Fibroblast of gingiva (primary cell): ENCODE measurements at regions not wholly inside any gene's neighbourhood (a gene's known extent, or its start where the extent isn't known, plus 50 kb on each side); places are given as distances from the start of the nearest gene placed in this dataset.

Experiments used
- DNase-seq: peaks from one replicate; pipeline ENCODE4 v3.0.0-alpha.2; 2011; ENCODE audit warnings: low read depth

DNA sequence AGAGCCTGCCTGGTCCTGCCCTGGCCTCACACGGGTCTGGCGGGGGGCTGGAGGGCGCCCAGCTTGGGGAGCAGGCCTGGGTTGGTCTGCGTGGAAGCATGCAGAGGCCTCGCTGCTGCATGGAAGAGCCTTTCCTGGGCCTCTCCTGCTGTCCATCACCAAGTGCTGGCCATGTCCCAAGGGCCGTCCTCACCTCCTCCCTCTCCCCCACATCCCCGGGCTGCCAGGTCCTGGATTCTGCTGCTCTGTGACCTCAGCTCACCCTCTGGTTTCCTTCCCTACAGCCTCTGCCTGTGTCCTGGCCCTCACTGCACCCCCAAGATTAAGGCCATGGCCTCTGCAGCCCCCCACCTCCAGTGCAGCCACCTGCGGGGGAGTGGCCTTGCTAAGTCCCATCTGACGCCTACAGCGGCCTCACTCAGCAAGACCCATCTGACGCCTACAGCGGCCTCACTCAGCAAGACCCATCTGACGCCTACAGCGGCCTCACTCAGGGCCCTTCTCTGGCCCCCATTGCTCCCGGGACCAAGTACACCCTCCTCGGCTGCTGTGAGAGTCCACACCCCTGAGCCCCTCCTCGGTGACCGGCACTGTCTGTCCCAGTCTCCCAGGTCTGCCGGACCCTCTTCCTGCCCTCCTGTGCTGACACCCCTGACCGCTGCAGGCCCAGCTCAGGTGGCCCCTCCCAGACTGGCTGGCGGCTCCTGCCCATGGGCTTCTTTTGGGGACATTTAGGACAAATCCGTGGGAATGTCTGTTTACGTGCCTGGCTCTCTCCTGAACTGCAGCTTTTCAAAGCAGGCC is 119.5 kb upstream of the B3GAT1 start:
- no peak for DNase-seq

DNA sequence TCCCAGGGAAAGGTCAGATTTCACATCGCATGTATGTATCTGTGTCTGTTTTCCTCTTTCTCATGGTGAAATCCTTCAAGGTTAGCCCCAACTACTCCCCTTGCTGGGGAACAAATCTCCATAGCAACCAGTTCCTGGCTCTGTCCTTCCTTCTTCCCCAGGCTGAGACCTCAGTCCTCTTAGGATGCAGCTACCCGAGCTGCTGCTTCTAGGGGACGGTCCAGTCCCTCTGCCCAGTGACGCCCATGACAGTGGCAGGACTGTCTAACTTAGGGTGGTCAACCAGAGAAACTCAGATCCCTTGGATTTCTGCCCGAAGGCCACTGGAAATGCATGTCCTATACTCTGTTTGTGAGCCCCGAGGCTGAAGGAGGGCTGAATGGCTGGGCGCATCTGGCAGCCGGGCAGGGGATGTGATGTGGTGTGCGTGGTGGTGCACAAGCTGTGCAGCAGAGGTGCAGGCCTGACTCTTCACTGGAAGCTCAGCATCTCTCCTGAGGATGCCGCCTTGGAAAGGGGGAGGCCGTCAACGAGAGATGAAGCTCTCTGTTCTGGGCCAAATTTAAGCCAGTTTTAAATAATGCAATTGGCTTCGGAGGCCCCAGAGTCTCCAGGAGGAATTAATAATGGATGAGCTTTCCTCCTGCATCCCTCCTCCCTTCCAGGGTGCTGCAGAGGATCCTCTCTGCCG is 118.7 kb upstream of the B3GAT1 start:
- no peak for DNase-seq

DNA sequence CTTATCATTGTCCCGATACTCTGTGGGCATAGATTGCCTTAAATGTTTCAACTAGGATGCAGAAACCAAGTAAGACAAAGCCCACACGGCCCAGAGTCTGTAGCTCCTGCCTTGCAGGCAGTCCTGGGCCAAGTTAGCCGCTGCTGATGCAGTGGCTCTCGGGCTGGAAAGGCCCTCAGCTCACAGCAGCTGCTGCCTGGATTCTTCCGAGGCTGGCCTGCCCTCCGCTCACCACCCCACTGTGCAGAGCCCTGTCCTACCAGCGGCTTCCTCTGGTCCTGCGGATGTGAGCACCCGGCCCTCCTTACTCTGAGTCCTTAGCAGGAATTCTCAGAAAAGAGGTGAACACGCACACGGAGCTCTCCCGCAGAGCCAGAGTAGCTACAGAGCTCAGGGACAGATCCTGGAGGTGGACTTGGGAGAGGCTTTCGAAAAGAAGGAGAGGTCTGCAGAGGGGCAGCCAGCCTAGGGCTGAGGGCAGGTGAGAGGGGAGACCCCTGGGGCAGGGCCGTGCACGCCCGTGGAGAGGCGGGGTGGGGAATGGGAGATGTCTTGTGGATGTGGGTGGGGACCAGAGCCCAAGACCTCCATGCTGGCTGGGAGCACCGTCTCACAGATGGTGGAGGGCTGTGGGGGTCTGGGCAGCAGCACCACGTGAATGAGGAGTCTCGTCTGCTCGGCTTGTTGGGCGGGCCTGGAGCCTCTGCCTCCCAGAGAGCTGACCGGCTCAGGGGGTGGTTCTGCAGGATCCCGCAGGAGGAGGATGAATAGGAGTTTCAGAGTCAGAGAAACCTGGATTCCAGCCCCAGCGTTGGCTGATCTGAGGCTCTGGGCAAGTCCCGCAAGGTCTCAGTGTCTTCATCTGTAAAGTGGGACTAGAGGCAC is 117.4 kb upstream of the B3GAT1 start:
- DNase-seq, result no peak

DNA sequence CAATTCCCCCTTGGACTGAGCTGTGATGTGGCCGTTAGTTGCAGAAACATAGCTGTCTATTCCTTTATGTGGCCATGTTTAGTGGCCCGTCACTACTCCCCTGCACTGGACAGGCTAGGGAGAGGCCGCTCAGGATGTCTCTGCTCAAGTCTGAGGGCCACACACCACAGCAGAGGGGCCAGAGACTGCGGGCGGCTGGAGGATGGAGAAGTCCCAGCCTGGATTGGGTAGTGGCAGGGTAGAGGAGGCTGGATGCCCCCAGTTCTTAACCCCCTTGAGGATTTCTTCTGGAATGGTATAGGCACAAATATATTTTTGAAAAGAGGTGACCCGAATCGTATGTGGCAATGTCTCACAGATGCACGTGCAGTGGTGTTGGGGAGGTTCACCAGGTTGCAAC is 116.4 kb upstream of the B3GAT1 start:
- no peak for DNase-seq

DNA sequence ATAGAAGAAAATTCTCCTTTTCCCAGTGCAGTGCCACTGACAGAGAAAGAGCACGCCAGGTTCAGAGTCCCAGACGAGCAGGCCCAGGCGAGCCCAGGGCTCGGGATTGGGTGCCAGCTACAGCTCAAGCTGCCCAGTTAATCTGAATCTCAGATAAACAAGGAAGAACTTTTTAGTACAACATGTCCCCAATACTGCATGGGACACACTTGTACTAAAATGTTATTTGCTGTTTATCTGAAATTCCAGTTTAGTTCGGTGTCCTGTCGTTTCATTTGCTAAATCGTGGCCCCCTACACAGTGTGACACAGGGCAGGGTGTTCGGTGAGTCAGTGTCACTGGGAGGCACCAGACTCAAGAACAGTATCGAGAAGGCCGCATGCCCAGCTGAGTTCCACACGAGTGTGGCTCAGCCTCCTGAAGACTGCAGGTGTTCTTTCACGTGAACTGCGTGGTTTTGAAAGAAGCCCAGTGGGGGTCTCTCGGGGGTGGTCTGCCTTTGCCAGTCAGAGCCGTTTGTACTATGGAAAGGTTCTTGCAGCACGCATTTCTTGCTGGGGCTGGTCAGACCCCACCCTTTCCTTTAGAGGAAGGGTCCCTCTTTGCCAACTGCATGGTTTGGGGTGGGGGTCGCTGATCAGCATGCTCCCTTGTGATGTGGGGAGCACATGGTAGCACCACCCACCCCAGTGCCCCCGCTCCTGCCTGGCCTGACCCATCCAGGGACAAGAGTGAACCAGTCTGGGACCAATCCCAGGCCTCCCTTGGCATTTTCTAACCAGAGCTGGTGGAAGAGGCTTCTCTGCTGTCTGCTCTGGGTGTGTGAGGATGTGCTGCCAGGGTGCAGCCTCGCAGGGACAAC is 115.6 kb upstream of the B3GAT1 start:
- no peak for DNase-seq

DNA sequence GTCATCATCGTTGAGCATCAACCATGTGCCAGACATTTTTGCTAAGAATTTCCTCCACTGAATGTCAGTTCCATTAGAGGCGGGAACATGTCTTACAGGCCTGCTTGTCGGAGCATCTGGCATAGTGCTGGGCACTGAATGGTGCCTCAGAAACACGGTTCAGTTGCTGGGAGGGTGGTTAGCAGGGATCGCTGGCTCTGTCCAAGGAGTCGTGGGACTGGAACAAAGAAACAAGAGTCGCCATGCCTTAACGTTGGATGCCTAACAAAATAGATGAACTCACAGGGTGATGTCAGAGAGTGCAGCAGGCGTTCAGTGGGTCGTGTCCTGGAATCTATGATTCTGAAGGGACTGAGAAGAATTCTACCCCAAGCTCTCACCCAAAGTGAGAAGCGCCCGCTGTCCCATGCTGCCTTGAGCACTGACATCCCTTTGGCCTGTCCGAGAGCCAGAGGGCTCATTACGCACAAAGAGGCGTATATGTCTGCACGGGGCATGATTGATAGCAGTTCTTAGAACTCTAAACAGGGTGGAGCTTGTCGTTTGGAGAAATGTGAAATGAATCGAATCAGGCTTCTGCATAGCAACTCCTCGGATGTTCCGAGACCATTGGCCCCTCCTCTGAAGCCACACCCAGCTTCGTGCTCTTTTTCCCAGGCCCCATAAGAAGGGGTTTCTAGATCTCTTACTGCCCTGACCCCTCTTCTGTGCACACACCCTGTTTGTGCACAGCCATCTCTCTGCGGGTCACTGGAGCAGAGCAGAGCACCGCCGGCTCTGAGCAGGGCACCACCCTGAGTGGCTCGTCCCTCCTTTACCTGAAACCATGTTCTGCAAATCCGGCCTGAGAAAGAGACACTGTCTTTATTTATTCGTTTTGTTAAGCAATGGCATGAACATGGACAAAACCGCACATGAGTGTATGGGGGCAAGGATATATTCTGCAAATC is 113.1 kb upstream of the B3GAT1 start:
- DNase-seq, result no peak

DNA sequence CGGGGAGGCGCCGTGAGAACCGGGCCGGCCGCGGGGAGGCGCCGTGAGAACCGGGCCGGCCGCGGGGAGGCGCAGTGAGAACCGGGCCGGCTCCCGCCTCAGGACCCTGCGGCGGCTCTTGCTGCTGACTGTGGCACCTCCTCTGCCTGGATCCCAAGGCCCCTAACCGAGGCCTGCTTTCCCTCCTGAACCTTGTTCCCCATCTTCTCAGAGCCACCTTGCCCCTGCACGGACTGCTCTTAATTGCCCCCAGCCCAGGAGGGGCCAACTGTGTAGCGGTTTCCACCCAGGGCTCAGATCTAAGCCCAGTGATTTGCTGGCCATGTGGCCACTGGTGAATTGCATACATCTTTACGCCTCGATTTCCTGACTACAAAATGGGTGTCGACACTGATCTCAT is 112.2 kb upstream of the B3GAT1 start:
- DNase-seq, result no peak

DNA sequence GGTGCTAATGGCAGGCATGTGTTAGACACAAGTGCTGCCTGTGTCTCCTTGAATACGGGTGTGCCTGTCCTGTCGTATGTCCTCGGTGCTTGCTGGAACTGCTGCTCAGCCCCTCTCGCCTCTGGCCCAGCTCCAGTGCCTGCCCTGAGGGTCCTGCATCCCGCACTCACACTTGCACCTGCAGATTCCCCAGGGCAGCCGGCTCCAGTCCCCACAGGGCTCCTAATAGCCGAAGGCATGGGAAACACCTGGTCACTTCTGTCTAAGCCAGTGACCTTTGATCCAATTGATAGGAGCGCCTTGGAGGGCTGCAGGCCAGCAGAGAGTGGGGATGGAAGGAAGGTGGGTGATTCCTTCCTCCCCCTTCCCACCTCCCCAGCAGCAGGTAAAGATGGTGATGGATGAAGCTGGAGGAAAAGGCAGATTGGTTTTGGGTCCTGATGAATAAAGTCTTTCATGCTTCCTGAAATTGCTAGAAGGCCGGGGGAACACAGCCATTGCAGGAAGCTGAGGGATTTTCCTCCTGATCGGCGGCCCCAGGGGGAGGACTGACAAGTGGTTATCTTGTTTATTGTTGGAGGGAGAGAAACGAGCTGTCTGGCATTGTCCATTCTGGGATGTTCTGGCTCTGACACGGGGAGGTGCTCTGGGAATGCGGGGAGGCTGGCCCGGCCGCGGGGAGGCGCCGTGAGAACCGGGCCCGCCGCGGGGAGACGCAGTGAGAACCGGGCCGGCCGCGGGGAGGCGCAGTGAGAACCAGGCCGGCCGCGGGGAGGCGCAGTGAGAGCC is 110.9 kb upstream of the B3GAT1 start:
- no peak for DNase-seq

DNA sequence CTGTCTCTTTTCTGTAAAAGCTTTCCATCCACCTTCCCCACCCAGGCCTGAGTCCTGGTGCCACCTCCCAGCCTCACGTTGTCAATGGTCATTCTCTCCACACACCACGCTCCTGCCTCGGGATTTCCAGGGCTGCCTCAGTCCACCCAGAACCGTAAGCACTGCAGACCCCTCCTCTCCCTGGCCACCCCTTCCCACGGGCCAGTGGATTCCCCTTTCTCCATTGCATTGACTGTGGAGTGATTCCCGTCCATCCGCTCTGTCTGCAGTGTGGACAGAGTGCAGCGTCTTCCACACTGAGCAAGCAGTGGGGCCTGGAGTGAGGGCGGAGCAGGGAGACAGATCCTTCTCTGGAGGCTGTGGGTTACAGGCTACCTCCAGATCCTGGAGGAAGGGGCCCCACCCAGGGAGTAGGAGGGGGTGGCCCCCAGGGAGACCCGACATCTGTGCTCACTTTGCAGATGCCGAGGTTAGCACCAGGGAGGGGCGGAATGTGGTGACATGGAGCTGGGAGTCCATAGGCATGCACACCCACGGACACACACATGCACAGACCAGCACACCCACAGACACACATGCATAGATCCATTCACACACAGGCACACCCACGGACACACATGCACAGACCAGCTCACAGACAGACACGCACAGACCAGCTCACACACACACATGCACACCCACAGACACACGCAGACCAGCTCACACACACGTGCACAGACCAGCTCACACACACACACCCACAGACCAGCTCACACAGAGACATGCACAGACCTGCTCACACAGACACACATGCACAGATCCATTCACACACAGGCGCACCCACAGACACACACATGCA is 109.6 kb upstream of the B3GAT1 start:
- DNase-seq, result no peak

DNA sequence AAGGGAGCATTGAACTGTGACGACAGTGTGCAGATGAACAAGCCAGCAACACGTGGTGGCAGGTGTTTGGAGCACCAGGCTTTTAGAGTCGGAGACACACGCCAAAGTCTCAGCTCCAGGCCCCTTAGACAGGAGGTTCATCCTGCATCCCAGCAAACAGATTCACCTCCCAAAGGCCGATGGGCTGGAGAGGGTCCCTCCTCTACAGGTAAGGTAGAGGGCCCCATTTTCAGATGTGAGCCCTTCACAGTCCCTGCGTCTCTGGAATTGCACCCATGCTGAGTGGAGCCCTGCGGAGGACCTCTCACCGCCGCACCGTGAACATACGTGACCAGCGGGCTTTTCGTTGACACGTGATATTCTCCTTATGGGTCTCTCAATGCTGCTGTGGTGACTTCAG is 109.0 kb upstream of the B3GAT1 start:
- no peak for DNase-seq

DNA sequence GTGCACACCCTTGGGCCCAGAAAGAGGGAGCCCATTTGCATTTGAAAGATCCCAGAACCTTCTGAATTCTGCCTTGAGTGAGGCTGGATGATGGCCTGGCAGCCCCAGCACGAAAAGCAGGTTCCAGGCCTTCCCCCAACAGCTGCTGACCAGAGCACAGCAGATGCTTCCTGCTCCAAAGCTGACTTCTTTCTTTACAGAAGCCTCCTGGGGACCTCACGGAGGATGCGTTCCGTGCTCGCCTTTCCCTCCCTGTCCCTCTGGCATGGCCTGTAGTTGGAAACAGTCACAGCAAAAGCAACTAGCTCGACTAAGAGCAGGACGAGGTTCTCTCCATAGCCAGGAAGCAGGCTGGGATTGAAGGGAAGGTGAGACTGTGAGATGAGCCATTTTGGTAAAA is 107.7 kb upstream of the B3GAT1 start:
- DNase-seq, result no peak

DNA sequence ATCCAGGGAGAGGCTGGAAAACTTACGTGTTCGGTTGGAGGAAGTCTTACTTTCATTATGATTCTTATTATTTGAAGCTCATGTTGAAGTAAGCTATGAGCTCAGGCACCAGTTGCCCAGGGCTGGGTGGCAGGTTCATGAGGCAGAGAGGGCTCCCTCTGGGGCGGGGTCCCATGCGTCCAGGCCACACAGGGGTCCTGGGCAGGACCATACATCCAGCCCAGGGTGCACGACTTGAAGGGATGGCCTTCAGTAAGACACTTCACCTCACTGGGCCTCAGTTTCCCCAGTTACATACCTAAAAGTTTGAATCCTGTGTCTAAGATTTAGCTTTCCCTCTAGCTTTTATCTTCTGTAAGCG is 107.3 kb upstream of the B3GAT1 start:
- no peak for DNase-seq

DNA sequence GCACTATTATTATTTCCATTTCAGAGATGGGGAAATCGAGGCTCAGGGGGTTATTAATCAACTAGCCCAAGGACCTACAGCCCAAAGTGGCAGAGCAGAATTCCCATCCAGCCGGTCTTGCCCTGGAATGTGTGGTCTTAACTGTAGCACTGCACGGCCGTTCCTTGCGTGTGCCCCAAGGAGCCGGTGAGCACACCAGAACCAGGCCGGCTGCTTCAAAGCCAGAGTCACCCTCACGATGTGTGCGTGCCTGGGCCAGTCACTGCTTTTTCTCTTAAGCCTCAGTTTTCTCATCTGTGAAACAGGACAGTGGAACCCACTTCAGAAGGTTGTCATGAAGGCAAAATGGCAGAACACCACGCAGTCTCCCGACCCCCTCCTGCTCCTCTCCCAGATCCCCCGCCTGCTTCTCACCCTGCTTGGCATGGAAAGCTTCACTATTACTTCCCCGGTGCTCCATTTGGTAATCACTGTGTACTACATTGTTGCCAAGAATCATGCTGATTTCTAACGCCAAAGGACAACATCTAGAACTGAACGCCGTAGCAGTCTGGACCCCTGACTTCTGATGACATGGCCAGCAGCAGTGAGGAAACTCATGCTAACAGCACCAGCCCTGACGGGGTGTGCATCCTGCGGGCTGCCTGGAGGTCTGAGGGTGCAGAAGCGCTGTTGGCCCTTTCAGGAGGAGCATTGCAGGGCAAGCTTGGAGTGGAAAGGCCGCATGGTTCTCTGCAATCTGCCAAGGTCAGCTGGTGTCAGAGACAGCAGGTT is 106.8 kb upstream of the B3GAT1 start:
- DNase-seq, result no peak

DNA sequence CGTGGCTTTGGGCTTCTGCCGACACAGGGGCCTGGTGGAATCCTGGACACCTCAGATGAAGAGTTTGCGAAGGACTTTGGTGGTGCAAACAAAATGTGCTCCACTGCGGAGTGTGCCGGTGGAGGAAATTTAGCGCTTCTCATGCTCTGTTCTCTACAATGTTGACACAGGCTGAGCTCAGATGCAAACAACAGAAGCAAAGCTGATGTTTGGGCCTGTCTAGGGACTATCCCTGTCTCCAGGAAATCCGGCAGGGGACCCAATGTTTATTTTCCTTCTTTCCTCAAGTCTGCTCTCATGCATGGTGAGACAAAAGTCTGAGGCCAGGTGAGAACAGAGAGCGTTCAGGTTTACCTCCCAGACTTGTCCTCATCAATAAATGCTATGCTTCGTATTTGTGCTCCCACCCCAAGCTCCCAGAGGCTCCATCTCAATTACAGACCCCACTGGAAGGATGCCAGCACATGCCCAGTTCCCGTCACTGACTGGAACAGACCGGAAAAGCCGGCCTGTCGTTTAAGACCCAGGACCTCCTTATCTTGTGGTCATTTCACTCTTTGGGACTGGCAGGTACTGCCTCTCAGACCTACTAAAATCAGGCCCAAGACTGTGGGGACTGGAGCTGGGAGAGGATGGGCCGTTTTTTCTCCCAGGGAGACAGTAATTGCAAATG is 105.7 kb upstream of the B3GAT1 start:
- DNase-seq, result no peak

DNA sequence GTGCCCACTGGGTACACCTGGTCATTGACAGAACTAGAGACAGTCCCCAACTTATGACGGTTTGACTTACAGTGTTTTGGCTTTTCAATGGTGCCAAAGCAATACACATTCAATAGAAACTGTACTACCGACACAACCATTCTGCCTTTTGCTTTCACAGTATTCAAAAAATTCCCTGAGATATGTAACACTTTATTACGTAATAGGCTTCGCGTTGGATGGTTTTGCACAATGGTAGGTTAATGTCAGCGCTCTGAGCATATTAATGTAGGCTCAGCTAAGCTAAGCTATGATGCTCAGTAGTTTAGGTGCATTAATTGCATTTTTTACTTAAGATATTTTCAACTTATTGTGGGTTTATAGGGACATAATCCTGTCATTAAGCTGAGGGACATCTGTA is 105.1 kb upstream of the B3GAT1 start:
- no peak for DNase-seq

DNA sequence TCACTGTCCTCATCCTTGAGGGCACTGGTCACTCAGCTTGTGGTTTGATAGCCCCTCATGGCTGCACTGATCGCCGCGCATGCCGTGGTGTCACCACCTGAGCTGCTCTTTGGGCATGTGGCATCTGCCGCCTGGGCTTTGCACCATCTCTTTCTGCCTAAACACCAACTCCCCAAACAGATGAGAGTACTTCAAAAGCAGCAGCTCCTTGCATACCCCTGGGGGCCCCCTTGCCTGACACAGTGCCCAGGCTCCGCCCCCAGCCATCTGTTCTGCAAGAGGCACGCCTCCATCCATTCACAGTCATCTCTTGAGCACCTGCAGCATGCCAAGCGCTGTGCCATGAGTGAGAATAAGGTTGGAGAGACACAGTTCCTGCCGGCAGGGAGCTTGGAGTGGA is 104.5 kb upstream of the B3GAT1 start:
- no peak for DNase-seq

DNA sequence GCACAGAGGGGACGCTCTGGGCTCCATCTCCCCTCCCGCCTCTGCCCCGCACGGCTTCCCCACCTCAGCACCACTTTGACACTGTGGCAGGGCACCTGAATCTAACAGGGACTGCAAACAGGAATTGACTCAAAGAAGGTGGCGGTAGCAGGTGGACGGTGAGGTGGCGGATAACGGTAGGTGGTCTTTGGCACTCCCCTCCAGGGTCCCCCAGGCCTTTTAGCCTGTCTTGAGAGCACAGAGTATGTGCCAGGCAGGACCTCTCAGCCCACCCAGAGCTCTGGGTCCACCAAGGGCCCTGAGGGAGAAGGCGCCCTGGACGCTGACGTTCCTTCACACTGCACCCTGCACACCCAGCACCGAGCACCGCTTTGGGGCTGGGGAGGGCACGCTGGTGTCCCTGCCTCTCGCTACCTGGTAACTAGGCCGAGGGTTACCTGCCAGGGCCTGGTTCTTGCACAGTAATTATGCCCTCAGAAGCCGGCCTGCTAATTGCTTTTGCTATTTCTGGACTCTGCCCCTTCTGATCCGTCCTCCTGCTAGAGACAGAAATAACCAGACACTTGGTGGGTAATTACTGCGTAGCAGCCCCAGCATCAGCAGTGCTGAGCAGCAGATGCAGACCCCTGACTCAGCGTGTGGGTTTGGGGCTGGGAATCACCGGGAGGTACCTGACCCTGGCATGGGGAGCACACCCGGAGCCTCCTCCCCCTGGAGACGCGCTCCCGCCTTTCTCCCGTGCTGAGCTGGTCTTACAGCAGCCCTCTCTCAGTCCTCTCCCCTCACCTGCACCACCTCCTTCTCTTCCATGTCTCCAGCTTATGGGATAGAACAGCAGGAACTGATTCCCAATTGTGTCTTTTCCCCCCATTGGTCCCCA is 103.3 kb upstream of the B3GAT1 start:
- no peak for DNase-seq
